LNCaP clone FGC (cell line): ENCODE measurements at regions not wholly inside any gene's neighbourhood (a gene's known extent, or its start where the extent isn't known, plus 50 kb on each side); places are given as distances from the start of the nearest gene placed in this dataset.

ENCODE experiments used
- DNase-seq: peaks from one replicate; pipeline ENCODE4 v3.0.0-alpha.2; 2011; ENCODE audit warnings: low read depth
- H3K4me3 ChIP-seq: 2 replicates; pipeline ENCODE4 v1.5.1; 2011; ENCODE audit warnings: mild to moderate bottlenecking, low read depth, low read length, control low read depth
- CTCF ChIP-seq: IDR thresholded peaks from 2 replicates; pipeline ENCODE4 v1.5.1; 2012; ENCODE audit warnings: mild to moderate bottlenecking; ENCODE audit not compliant: control insufficient read depth, insufficient read depth; ENCODE audit errors: extremely low read depth

DNA sequence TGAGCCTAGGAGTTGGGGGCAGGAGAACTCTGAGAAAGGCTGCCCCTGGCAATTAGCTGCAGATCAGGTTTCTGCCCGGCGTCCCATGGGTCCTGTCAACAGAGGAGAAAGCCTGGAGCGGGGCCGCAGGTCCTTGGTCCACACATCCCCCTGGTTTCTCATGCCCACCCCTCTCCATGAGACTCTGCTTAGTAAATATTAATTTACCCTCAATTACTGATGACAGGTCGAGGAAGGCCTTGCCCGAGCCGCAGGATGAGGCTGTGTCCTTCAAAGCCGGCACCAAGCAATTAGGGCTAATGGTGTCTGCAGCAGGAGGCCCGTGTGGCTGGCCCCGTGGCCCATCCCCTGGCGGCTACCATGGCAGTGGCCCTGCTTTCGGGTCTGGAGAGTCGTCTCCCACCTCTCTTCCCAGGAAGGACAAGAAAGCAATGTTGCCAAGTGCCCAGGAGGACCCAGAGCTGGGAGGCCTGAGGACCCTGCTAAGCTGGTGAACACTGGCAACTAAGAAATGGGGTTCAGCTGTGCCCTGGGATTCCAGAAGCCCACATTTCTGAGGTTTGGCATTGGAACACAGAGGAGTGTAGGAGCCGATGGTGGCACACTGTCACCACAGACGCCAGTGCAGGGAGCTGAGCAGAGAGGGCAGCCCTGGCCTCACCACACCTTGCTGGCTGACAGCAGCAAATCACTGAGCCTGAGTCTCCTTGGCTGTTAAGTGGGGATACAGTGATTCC, 114.6 kb downstream of the CPZ start:
- H3K4me3 ChIP-seq, result no peak overlapping the region
- no peak for DNase-seq
- TF ChIP-seq CTCF, result no peak

- DNase-seq, result no peak
- no peak for TF ChIP-seq CTCF
- H3K4me3 ChIP-seq, result no peak overlapping the region
Observed at GRCh38 chr4:8706216-8707044, 113.9 kb downstream of the CPZ start.

- no peak overlapping the region for H3K4me3 ChIP-seq
- TF ChIP-seq CTCF, result no peak
- DNase-seq, result no peak
Observed at GRCh38 chr4:8705161-8706145, 112.9 kb downstream of the CPZ start.

- DNase-seq, result no peak
- TF ChIP-seq CTCF, result no peak
- no peak overlapping the region for H3K4me3 ChIP-seq
Observed at GRCh38 chr4:8704632-8705031, 112.1 kb downstream of the CPZ start.

DNA sequence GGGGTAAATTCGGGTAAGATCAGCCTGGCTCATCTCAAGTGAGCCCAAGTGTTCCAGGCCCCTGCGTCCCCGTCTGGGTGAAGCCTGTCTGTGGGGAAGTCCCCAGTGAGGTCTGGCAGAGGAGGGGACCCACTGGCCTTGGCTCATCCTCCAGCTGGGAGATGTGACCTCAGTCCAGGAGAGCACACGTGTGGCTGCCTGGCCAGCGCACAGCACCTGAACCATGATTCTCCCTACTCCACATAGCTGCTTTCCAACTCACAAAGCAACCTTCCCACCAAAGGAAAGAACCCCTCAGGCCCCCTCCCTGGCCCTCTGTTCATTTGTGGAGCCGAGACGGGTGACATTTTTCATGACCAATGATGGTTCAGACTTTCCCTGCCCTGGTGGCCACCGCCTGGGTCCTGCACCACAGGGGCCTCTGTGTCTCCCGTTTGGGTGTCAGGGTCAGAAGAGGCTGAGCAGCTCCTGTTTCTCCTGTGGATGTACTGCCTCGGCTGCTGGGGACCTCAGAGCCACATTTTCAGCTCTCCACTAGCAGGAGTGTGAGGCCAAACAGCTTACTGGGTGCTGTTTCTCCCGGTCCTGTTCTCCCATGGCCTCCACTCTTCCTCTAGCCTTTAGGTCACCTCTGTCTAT, 111.4 kb downstream of the CPZ start:
- no peak overlapping the region for H3K4me3 ChIP-seq
- no peak for DNase-seq
- TF ChIP-seq CTCF, result no peak

DNA sequence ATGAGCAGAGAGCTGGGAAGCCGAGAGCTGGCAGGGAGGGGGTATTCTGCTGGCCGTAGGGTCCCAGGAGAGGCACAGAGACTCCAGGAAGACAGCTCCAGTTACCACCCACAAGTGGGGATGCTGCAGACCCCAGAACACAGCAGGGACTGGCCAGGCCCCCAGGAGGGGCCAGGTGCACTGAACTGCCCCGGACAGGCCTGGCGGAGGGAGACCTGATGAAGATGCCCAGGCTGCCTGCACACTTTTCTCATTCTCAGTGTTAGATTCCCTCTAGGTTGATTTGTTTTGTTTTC, 110.8 kb downstream of the CPZ start:
- no peak for TF ChIP-seq CTCF
- H3K4me3 ChIP-seq, result no peak overlapping the region
- DNase-seq, result no peak
